WTC11 (cell line): ENCODE measurements at regions not wholly inside any gene's neighbourhood (a gene's known extent, or its start where the extent isn't known, plus 50 kb on each side); places are given as distances from the start of the nearest gene placed in this dataset.

Source experiments
- ATAC-seq: fragments of 200-7000 bp; cut with Tn5 transposase; 2 replicates; pipeline ENCODE4 v1.10.0; 2021; ENCODE audit warnings: mild to moderate bottlenecking, moderate library complexity
- CTCF ChIA-PET: fragments of 300-600 bp; sonication (Branson Sonifier 250); formaldehyde crosslinking; loops from one replicate; lab custom pipeline; 2021; ENCODE audit warnings: antibody characterized with exemption; lab: Charles Lee
- POLR2A ChIA-PET: fragments of 350-600 bp; sonication (Branson Sonifier 250); formaldehyde crosslinking; loops from one replicate; lab custom pipeline; 2021; ENCODE audit warnings: antibody characterized with exemption; lab: Charles Lee
- DNase-seq: peaks from one replicate; pipeline ENCODE4 v3.0.0; 2021; ENCODE audit warnings: low spot score
- H3K27ac Mint-ChIP-seq: 2 replicates; pipeline ENCODE4 v1.8.0; 2021; ENCODE audit warnings: mixed read lengths
- H3K27me3 Mint-ChIP-seq: 2 replicates; pipeline ENCODE4 v1.8.0; 2021; ENCODE audit warnings: low read depth, mild to moderate bottlenecking, moderate library complexity, mixed read lengths
- H3K36me3 Mint-ChIP-seq: 2 replicates; pipeline ENCODE4 v1.8.0; 2021; ENCODE audit warnings: mixed read lengths
- H3K4me1 Mint-ChIP-seq: 2 replicates; pipeline ENCODE4 v1.8.0; 2022; ENCODE audit warnings: mixed read lengths
- H3K4me3 Mint-ChIP-seq: 2 replicates; pipeline ENCODE4 v1.8.0; 2021; ENCODE audit warnings: mild to moderate bottlenecking, moderate library complexity, mixed read lengths
- H3K9me3 Mint-ChIP-seq: 2 replicates; pipeline ENCODE4 v1.8.0; 2021; ENCODE audit warnings: mixed read lengths
- AFF4 ChIP-seq: sonication (generic); formaldehyde crosslinking; IDR thresholded peaks from 2 replicates; pipeline ENCODE4 v1.8.1; 2023; ENCODE audit warnings: mild to moderate bottlenecking, missing genetic modification reagents, borderline replicate concordance
- ATF1 ChIP-seq: sonication (generic); formaldehyde crosslinking; IDR thresholded peaks from 2 replicates; pipeline ENCODE4 v1.8.1; 2023; ENCODE audit warnings: mild to moderate bottlenecking, moderate library complexity, missing genetic modification reagents
- CREB1 ChIP-seq: sonication (generic); formaldehyde crosslinking; IDR thresholded peaks from 2 replicates; pipeline ENCODE4 v1.8.0; 2023; ENCODE audit warnings: mild to moderate bottlenecking, missing genetic modification reagents
- E2F1 ChIP-seq: sonication (generic); formaldehyde crosslinking; IDR thresholded peaks from 2 replicates; pipeline ENCODE4 v1.8.0; 2022; ENCODE audit warnings: mild to moderate bottlenecking, missing genetic modification reagents
- GRHL2 ChIP-seq: fragments of 250-450 bp; sonication (Bioruptor Pico); IDR thresholded peaks from 2 replicates; pipeline ENCODE4 v1.8.0; 2022; ENCODE audit warnings: mild to moderate bottlenecking, moderate library complexity; ENCODE audit not compliant: insufficient replicate concordance, severe bottlenecking
- GTF2I ChIP-seq: fragments of 250-450 bp; sonication (Bioruptor Pico); conservative IDR thresholded peaks from 2 replicates; pipeline ENCODE4 v1.4.0; 2021; ENCODE audit warnings: mild to moderate bottlenecking
- HMGXB4 ChIP-seq: sonication (generic); formaldehyde crosslinking; IDR thresholded peaks from 2 replicates; pipeline ENCODE4 v1.8.1; 2023; ENCODE audit warnings: mild to moderate bottlenecking, moderate library complexity, missing genetic modification reagents
- IRF1 ChIP-seq: sonication (generic); formaldehyde crosslinking; IDR thresholded peaks from 2 replicates; pipeline ENCODE4 v1.8.0; 2023; ENCODE audit warnings: missing genetic modification reagents
- MLX ChIP-seq: sonication (generic); formaldehyde crosslinking; IDR thresholded peaks from 2 replicates; pipeline ENCODE4 v1.8.1; 2023; ENCODE audit warnings: mild to moderate bottlenecking, missing genetic modification reagents, moderate library complexity
- MYBL2 ChIP-seq: sonication (generic); formaldehyde crosslinking; IDR thresholded peaks from 2 replicates; pipeline ENCODE4 v1.8.1; 2023; ENCODE audit warnings: mild to moderate bottlenecking, moderate library complexity, missing genetic modification reagents
- NFE2L1 ChIP-seq: sonication (generic); formaldehyde crosslinking; IDR thresholded peaks from 2 replicates; pipeline ENCODE4 v1.8.1; 2023; ENCODE audit warnings: missing genetic modification reagents
- NFYB ChIP-seq: sonication (generic); formaldehyde crosslinking; conservative IDR thresholded peaks from 2 replicates; pipeline ENCODE4 v1.8.0; 2022; ENCODE audit warnings: low read depth, missing genetic modification reagents
- NR2C2 ChIP-seq: sonication (generic); formaldehyde crosslinking; IDR thresholded peaks from 2 replicates; pipeline ENCODE4 v1.8.0; 2022; ENCODE audit warnings: mild to moderate bottlenecking, missing genetic modification reagents
- OVOL2 ChIP-seq: fragments of 250-450 bp; sonication (Bioruptor Pico); IDR thresholded peaks from 2 replicates; pipeline ENCODE4 v1.9.0; 2021; ENCODE audit warnings: mild to moderate bottlenecking, borderline replicate concordance
- SP1 ChIP-seq: sonication (generic); formaldehyde crosslinking; conservative IDR thresholded peaks from 2 replicates; pipeline ENCODE4 v1.8.1; 2022; ENCODE audit warnings: missing genetic modification reagents
- ZNF138 ChIP-seq: sonication (generic); formaldehyde crosslinking; conservative IDR thresholded peaks from 2 replicates; pipeline ENCODE4 v1.8.1; 2022; ENCODE audit warnings: mild to moderate bottlenecking, moderate library complexity, missing genetic modification reagents
- ZNF232 ChIP-seq: sonication (generic); formaldehyde crosslinking; IDR thresholded peaks from 2 replicates; pipeline ENCODE4 v1.8.0; 2022; ENCODE audit warnings: mild to moderate bottlenecking, missing genetic modification reagents
- ZNF425 ChIP-seq: fragments of 250-450 bp; sonication (Bioruptor Pico); conservative IDR thresholded peaks from 2 replicates; pipeline ENCODE4 v1.9.0; 2021; ENCODE audit warnings: mild to moderate bottlenecking
- TF ChIP-seq, protein P1 (sequence below): sonication (generic); formaldehyde crosslinking; IDR thresholded peaks from 2 replicates; pipeline ENCODE4 v1.8.1; 2022; ENCODE audit warnings: mild to moderate bottlenecking, moderate library complexity, missing genetic modification reagents
- TF ChIP-seq, protein P2 (sequence below): fragments of 250-450 bp; sonication (Bioruptor Pico); IDR thresholded peaks from 2 replicates; pipeline ENCODE4 v1.9.0; 2021; ENCODE audit warnings: moderate library complexity, mild to moderate bottlenecking, inconsistent platforms, borderline replicate concordance

- no peak overlapping the region for H3K4me3 Mint-ChIP-seq
- H3K27me3 Mint-ChIP-seq, result peaks cover 26% of the 10 kb centered on the region
- TF ChIP-seq MLX (CRISPR knock-in tag) (no peak), IRF1 (no peak), SP1 (CRISPR knock-in tag) (no peak), ZNF138 (CRISPR knock-in tag) (no peak), GTF2I (no peak), OVOL2 (no peak), NR2C2 (no peak), CREB1 (CRISPR knock-in tag) (no peak), MYBL2 (CRISPR knock-in tag) (no peak), NFYB (CRISPR knock-in tag) (no peak), ATF1 (CRISPR knock-in tag) (no peak), AFF4 (CRISPR knock-in tag) (no peak), HMGXB4 (CRISPR knock-in tag) (no peak), ZNF232 (CRISPR knock-in tag) (no peak), GRHL2 (CRISPR knock-in tag) (no peak)
- TF ChIP-seq, protein P1, sequence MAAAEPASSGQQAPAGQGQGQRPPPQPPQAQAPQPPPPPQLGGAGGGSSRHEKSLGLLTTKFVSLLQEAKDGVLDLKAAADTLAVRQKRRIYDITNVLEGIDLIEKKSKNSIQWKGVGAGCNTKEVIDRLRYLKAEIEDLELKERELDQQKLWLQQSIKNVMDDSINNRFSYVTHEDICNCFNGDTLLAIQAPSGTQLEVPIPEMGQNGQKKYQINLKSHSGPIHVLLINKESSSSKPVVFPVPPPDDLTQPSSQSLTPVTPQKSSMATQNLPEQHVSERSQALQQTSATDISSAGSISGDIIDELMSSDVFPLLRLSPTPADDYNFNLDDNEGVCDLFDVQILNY (CRISPR knock-in tag), result no peak
- peaks cover 25% of the 10 kb centered on the region for H3K36me3 Mint-ChIP-seq
- peaks cover 29% of the 10 kb centered on the region for H3K9me3 Mint-ChIP-seq
- DNase-seq (no peak), ATAC-seq (no peak; the same call in 1 of the 2 replicates)
- H3K27ac Mint-ChIP-seq, result no peak overlapping the region
- CTCF ChIA-PET, result interaction anchor here (0.8 to 2.3 kb wide), 7 partner anchors 31 to 1261 kb away, joined by 3 to 8 read pairs (median 4); no protein-coding TSS in a partner anchor
- peaks cover 11% of the 10 kb centered on the region for H3K4me1 Mint-ChIP-seq
- POLR2A ChIA-PET, result interaction anchor here (0.8 kb wide), 1 partner anchor 13 kb away, joined by 3 read pairs; no protein-coding TSS in a partner anchor
These were observed 60.8 kb downstream of the FOXD1 start for GRCh38 chr5:73387601-73388305.

DNA sequence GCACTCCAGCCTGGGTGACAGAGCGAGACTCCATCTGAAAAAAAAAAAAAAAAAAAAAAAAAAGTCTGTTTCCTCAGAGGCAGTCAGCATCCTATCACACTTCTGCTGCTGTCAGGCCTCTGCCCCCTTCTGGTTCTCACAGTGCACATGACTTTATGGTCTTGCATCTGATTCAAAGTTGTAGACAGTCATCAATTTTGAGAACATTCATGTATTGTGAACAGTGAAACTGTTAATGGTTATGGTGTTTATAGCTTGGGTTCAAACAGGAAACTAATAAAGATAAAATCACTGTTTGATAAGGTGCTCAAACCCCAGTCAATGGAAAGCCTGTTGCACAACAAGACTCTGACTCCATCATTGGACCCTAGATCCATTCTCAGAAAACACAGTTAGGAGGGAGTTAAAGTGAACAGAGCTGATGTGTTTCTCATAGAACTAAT lies 61.4 kb downstream of the FOXD1 start:
- ChIA-PET CTCF (interaction anchor here (0.6 to 2.3 kb wide), 5 partner anchors 35 to 1261 kb away, joined by 3 to 8 read pairs (median 4); no protein-coding TSS in a partner anchor), POLR2A (no interaction called here)
- Mint-ChIP-seq H3K9me3 (peaks cover 29% of the 10 kb centered on the region), H3K4me1 (peaks cover 11% of the 10 kb centered on the region), H3K27ac (no peak overlapping the region)
- ATAC-seq, result peak; percentile 29; the same call in 1 of the 2 replicates
- DNase-seq, result no peak
- no peak for TF ChIP-seq E2F1 (CRISPR knock-in tag)
- no peak for TF ChIP-seq ZNF425 (CRISPR knock-in tag)
- TF ChIP-seq, protein P2, sequence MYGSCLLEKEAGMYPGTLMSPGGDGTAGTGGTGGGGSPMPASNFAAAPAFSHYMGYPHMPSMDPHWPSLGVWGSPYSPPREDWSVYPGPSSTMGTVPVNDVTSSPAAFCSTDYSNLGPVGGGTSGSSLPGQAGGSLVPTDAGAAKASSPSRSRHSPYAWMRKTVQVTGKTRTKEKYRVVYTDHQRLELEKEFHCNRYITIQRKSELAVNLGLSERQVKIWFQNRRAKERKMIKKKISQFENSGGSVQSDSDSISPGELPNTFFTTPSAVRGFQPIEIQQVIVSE (CRISPR knock-in tag), result no peak
- no peak for TF ChIP-seq NFE2L1 (CRISPR knock-in tag)
- TF ChIP-seq, all 79 proteins: peak for 0
- Mint-ChIP-seq H3K36me3 (peaks cover 25% of the 10 kb centered on the region), H3K27me3 (peaks cover 32% of the 10 kb centered on the region), H3K4me3 (no peak overlapping the region)
